Body of pancreas (tissue), 4 donors: ENCODE measurements at regions not wholly inside any gene's neighbourhood (a gene's known extent, or its start where the extent isn't known, plus 50 kb on each side); places are given as distances from the start of the nearest gene placed in this dataset.

Source experiments
- CTCF ChIP-seq, 7 experiments: fragments of 450-650 bp in 4 of 7; fragments of 200-600 bp in 3 of 7; sonication (generic) in 3 of 7; IDR thresholded peaks; one replicate each; pipeline ENCODE4 v1.5.1; 2016 to 2019; ENCODE audit warnings: antibody characterized with exemption in 7 of 7
- POLR2A ChIP-seq, 3 donors: fragments of 450-650 bp; IDR thresholded peaks; one replicate each; pipeline ENCODE4 v1.6.1; 2016; ENCODE audit warnings: antibody characterized with exemption in 3 of 3, mild to moderate bottlenecking in 2 of 3

GRCh38 chr20:59498291-59498690, 106.0 kb upstream of the PHACTR3 start:
- TF ChIP-seq CTCF (IDR thresholded peaks at IDR 0.05) (no peak), POLR2A (IDR thresholded peaks at IDR 0.05) (no peak)
